ENCODE measurements at regions not wholly inside any gene's neighbourhood (a gene's known extent, or its start where the extent isn't known, plus 50 kb on each side); places are given as distances from the start of the nearest gene placed in this dataset.

DNA sequence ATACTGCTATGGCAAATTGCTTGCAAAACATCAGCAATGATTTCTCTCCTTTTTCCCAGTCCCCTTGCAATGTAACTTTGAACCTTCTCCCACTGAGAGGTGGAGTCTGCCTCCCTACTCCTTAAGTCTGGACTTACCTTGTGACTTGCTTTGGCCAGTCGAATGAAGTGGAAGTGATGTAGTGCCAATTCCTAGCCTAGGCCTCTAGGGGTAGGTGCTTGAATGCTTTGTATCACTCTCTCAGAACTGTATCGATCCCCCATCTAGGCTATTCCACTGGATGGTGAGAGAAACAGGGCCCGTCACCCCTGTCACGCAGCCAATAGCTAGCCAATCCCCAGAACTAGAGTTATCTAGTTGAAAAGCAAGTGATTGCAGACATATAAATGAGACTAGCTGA is 238.6 kb downstream of the BTBD3 start:
- H3K4me1 ChIP-seq: no peaks in the 10 kb centered on the region
- H3K27me3 ChIP-seq (ENCODE audit: control insufficient read depth, insufficient read depth, low read length): no peaks in the 10 kb centered on the region
- no peak overlapping the region for H3K9ac ChIP-seq
- no peak overlapping the region for H3K4me3 ChIP-seq (ENCODE audit: low read depth, low read length)
- H3K4me2 ChIP-seq (ENCODE audit: low read length): no peak overlapping the region
- H3K36me3 ChIP-seq (ENCODE audit: control insufficient read depth, insufficient read depth, low read length): no peaks in the 10 kb centered on the region
- TF ChIP-seq, protein P1, sequence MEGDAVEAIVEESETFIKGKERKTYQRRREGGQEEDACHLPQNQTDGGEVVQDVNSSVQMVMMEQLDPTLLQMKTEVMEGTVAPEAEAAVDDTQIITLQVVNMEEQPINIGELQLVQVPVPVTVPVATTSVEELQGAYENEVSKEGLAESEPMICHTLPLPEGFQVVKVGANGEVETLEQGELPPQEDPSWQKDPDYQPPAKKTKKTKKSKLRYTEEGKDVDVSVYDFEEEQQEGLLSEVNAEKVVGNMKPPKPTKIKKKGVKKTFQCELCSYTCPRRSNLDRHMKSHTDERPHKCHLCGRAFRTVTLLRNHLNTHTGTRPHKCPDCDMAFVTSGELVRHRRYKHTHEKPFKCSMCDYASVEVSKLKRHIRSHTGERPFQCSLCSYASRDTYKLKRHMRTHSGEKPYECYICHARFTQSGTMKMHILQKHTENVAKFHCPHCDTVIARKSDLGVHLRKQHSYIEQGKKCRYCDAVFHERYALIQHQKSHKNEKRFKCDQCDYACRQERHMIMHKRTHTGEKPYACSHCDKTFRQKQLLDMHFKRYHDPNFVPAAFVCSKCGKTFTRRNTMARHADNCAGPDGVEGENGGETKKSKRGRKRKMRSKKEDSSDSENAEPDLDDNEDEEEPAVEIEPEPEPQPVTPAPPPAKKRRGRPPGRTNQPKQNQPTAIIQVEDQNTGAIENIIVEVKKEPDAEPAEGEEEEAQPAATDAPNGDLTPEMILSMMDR (IDR thresholded peaks at IDR 0.05): no peak
- H2AFZ ChIP-seq: no peak overlapping the region
- H3K79me2 ChIP-seq: no peaks in the 10 kb centered on the region
- H3K9me3 ChIP-seq (ENCODE audit: control insufficient read depth, low read length): no peaks in the 10 kb centered on the region
- H3K27ac ChIP-seq: no peak overlapping the region

DNA sequence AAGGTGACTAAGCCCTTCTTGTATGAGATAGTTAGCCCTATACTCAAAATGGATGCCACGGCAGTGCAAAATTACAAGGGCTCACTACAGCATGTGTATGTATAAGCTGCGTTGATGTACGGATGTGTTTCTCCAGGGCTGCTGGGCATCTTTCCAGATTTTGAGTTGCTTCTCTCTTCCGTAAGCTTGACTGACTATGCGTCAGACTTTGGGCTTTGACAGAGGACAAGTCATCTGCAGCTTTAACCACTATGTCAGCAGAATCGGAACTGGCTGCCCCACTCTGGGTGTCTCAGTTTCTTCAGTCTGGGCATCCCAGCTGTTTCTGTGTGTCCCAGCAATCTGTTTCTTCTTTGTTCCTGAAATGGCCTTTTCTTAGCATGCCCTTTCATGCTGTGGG is 241.6 kb downstream of the BTBD3 start:
- H3K27me3 ChIP-seq (ENCODE audit: control insufficient read depth, insufficient read depth, low read length): no peaks in the 10 kb centered on the region

DNA sequence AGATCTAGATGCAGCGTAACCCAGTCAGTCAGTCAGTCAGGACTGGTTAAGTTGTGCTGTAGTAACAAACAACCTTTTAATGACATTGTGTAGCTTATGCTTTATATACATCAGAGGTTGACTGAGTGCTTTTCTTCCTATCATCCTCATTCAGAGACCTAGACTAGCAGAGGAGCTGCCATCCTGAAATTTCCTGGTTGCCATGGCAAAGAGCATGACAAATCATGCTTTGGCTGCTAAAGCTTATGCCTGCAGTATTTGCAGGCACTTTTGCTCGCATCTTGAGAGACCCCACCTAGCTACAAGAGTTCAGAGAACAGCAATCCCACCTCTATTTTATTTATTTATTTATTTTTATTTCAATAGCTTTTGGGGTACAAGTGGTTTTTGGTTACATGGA is 244.0 kb downstream of the BTBD3 start:
- no peaks in the 10 kb centered on the region for H3K9me3 ChIP-seq (ENCODE audit: control insufficient read depth, low read length)
- no peak overlapping the region for H3K4me3 ChIP-seq (ENCODE audit: low read depth, low read length)
- no peak overlapping the region for H3K9ac ChIP-seq
- H2AFZ ChIP-seq: no peak overlapping the region
- TF ChIP-seq, protein P1 (IDR thresholded peaks at IDR 0.05): no peak
- no peaks in the 10 kb centered on the region for H3K36me3 ChIP-seq (ENCODE audit: control insufficient read depth, insufficient read depth, low read length)
- H3K4me2 ChIP-seq (ENCODE audit: low read length): no peak overlapping the region
- no peaks in the 10 kb centered on the region for H3K27me3 ChIP-seq (ENCODE audit: control insufficient read depth, insufficient read depth, low read length)
- no peak overlapping the region for H3K27ac ChIP-seq
- H3K79me2 ChIP-seq: no peaks in the 10 kb centered on the region
- no peaks in the 10 kb centered on the region for H3K4me1 ChIP-seq

More for the DNA sequence above, 241.6 kb downstream of the BTBD3 start:
- no peaks in the 10 kb centered on the region for H3K36me3 ChIP-seq (ENCODE audit: control insufficient read depth, insufficient read depth, low read length)
- no peak overlapping the region for H3K4me2 ChIP-seq (ENCODE audit: low read length)
- no peak overlapping the region for H3K27ac ChIP-seq
- H2AFZ ChIP-seq: no peak overlapping the region
- no peaks in the 10 kb centered on the region for H3K4me1 ChIP-seq
- no peaks in the 10 kb centered on the region for H3K79me2 ChIP-seq
- no peak overlapping the region for H3K4me3 ChIP-seq (ENCODE audit: low read depth, low read length)
- H3K9me3 ChIP-seq (ENCODE audit: control insufficient read depth, low read length): no peaks in the 10 kb centered on the region
- TF ChIP-seq, protein P1 (IDR thresholded peaks at IDR 0.05): no peak
- H3K9ac ChIP-seq: no peak overlapping the region

DNA sequence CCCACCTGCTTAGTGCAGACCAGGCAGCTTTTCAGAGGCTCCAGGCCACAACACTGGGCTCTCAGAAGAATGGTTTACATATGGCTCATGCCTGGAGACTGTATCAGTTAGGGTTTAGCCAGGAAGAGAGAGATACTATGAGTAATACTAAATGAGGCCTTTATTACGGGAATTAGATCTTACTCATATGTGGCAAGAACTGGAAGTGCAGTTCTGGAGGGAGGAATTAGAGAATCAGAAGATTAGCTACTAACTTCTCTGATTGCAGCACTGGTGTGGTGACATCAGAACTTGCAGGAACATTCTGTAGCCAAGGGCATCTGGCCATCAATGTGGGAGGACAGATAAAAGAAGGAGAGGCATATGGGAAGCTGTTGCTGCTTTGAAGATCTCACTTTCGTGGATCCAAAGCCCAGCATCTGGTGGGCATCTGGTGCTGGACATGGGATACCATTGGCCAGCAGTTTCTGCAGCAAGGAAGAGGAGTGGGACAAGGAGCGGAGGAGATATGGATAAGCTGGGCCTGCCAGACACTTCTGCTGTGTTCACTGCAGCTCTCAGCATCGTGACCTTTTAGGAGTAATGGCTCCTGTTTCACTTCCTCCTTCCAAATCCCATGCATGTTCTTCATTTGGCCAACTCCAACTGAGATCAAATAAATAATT is 248.5 kb downstream of the BTBD3 start:
- no peaks in the 10 kb centered on the region for H3K36me3 ChIP-seq (ENCODE audit: control insufficient read depth, insufficient read depth, low read length)
- no peaks in the 10 kb centered on the region for H3K4me1 ChIP-seq
- no peaks in the 10 kb centered on the region for H3K79me2 ChIP-seq
- H3K27me3 ChIP-seq (ENCODE audit: control insufficient read depth, insufficient read depth, low read length): no peaks in the 10 kb centered on the region
- TF ChIP-seq, protein P1 (IDR thresholded peaks at IDR 0.05): no peak
- no peaks in the 10 kb centered on the region for H3K9me3 ChIP-seq (ENCODE audit: control insufficient read depth, low read length)
- no peak overlapping the region for H2AFZ ChIP-seq
- no peak overlapping the region for H3K27ac ChIP-seq
- no peak overlapping the region for H3K4me2 ChIP-seq (ENCODE audit: low read length)
- no peak overlapping the region for H3K9ac ChIP-seq
- no peak overlapping the region for H3K4me3 ChIP-seq (ENCODE audit: low read depth, low read length)

DNA sequence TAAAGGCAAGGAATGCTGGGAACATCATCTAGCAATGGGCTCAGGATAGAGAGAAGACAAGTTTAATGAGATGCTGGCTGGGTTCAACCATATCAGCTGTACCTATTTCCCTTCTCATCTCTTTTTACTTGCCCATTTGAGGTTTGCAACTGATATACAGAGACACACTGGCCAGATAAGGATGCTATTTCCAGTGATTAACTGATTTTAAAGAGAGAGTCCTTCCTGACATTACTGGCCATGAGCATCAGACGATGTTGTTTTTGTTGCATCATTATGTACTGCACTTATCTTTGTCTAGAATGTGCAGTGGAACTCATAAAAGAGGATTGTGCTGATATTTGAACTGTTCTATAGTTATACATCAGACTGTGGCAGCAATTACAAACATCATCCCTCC is 252.7 kb downstream of the BTBD3 start:
- Histone ChIP-seq H3K79me2 (no peaks in the 10 kb centered on the region), H3K27me3 (ENCODE audit: control insufficient read depth, insufficient read depth, low read length) (no peaks in the 10 kb centered on the region), H3K9ac (no peak overlapping the region), H2AFZ (no peak overlapping the region), H3K36me3 (ENCODE audit: control insufficient read depth, insufficient read depth, low read length) (no peaks in the 10 kb centered on the region), H3K9me3 (ENCODE audit: control insufficient read depth, low read length) (no peaks in the 10 kb centered on the region), H3K4me2 (ENCODE audit: low read length) (no peak overlapping the region), H3K4me1 (no peaks in the 10 kb centered on the region), H3K4me3 (ENCODE audit: low read depth, low read length) (no peak overlapping the region), H3K27ac (no peak overlapping the region)
- TF ChIP-seq, protein P1 (IDR thresholded peaks at IDR 0.05): no peak
